HCT116 (cell line): ENCODE measurements at regions not wholly inside any gene's neighbourhood (a gene's known extent, or its start where the extent isn't known, plus 50 kb on each side); places are given as distances from the start of the nearest gene placed in this dataset.
"Not testable (repeated sequence)": the region's sequence is repeated elsewhere in the genome, so short reads cannot be mapped to it uniquely, and the experiment has no call there.

ENCODE experiments used
- EZH2 ChIP-seq: fragments of 200-600 bp; sonication (generic); IDR thresholded peaks from 2 replicates; pipeline ENCODE4 v1.6.1; 2017; ENCODE audit warnings: antibody characterized with exemption, mixed run types
- EZH2phosphoT487 ChIP-seq: fragments of 200-600 bp; IDR thresholded peaks from 2 replicates; pipeline ENCODE4 v1.6.1; 2018; ENCODE audit warnings: antibody characterized with exemption, borderline replicate concordance
- SIN3A ChIP-seq: IDR thresholded peaks from 2 replicates; pipeline ENCODE4 v1.6.1; 2012; ENCODE audit warnings: low read depth
- ZFX ChIP-seq: fragments of 450-650 bp; IDR thresholded peaks from 2 replicates; pipeline ENCODE4 v1.6.1; 2017
- TF ChIP-seq, protein P1 (sequence below), 3 experiments: fragments of 200-600 bp in 1 of 3; sonication (generic) in 1 of 3; IDR thresholded peaks in 2 of 3; conservative IDR thresholded peaks in 1 of 3; 2 replicates each; pipeline ENCODE4 v1.5.1; 2012 to 2017; ENCODE audit warnings: low read depth in 2 of 3, low read length in 2 of 3, antibody characterized with exemption in 1 of 3, borderline replicate concordance in 1 of 3, control low read depth in 1 of 3, mild to moderate bottlenecking in 1 of 3, mixed read lengths in 1 of 3, mixed run types in 1 of 3, moderate library complexity in 1 of 3; ENCODE audit not compliant: insufficient read depth in 1 of 3

DNA sequence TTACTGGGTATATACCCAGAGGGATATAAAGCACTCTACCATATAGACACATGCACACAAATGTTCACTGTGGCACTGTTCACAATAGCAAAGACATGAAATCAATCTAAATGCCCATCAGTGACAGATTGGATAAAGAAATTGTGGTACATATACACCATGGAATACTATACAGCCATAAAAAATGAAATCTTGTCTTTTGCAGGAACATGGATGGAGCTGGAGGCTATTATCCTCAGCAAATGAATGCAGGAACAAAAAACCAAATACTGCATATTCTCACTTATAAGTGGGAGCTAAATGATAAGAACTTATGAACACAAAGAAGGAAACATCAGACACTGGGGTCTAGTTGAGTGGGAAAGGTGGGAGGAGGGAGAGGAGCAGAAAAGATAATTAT lies 200.1 kb downstream of the LRRN1 start:
- TF ChIP-seq, protein P1, sequence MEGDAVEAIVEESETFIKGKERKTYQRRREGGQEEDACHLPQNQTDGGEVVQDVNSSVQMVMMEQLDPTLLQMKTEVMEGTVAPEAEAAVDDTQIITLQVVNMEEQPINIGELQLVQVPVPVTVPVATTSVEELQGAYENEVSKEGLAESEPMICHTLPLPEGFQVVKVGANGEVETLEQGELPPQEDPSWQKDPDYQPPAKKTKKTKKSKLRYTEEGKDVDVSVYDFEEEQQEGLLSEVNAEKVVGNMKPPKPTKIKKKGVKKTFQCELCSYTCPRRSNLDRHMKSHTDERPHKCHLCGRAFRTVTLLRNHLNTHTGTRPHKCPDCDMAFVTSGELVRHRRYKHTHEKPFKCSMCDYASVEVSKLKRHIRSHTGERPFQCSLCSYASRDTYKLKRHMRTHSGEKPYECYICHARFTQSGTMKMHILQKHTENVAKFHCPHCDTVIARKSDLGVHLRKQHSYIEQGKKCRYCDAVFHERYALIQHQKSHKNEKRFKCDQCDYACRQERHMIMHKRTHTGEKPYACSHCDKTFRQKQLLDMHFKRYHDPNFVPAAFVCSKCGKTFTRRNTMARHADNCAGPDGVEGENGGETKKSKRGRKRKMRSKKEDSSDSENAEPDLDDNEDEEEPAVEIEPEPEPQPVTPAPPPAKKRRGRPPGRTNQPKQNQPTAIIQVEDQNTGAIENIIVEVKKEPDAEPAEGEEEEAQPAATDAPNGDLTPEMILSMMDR (IDR thresholded peaks at IDR 0.05 in 2 of 3, conservative IDR thresholded peaks at IDR 0.05 in 1 of 3; ENCODE audit: borderline replicate concordance in 1 of 3, insufficient read depth in 1 of 3, low read depth in 2 of 3, low read length in 2 of 3): not testable (repeated sequence)
- TF ChIP-seq EZH2, ZFX, EZH2phosphoT487, SIN3A: not testable (repeated sequence)
